ENCODE measurements at regions not wholly inside any gene's neighbourhood (a gene's known extent, or its start where the extent isn't known, plus 50 kb on each side); places are given as distances from the start of the nearest gene placed in this dataset.

GRCh38 chr1:29827801-29828525 lies 591.6 kb downstream of the PTPRU start:
- no peak for DNase-seq (ENCODE audit: extremely low read depth in 1 of 2, low read depth in 1 of 2)

GRCh38 chr1:29827237-29827750 lies 591.0 kb downstream of the PTPRU start:
- DNase-seq (ENCODE audit: extremely low read depth in 1 of 2, low read depth in 1 of 2), result no peak

GRCh38 chr1:29826646-29827045 lies 590.3 kb downstream of the PTPRU start:
- DNase-seq (ENCODE audit: extremely low read depth in 1 of 2, low read depth in 1 of 2), result no peak

GRCh38 chr1:29825941-29826415 lies 589.7 kb downstream of the PTPRU start:
- no peak for DNase-seq (ENCODE audit: extremely low read depth in 1 of 2, low read depth in 1 of 2)

- no peak for DNase-seq (ENCODE audit: extremely low read depth in 1 of 2, low read depth in 1 of 2)
Measured at GRCh38 chr1:29825274-29825940, 589.1 kb downstream of the PTPRU start.

- no peak for DNase-seq (ENCODE audit: extremely low read depth in 1 of 2, low read depth in 1 of 2)
Measured at GRCh38 chr1:29824511-29825273, 588.4 kb downstream of the PTPRU start.

GRCh38 chr1:29824025-29824424 lies 587.7 kb downstream of the PTPRU start:
- DNase-seq (ENCODE audit: extremely low read depth in 1 of 2, low read depth in 1 of 2), result no peak

GRCh38 chr1:29823561-29823960 lies 587.2 kb downstream of the PTPRU start:
- no peak for DNase-seq (ENCODE audit: extremely low read depth in 1 of 2, low read depth in 1 of 2)

GRCh38 chr1:29821605-29822004 lies 585.3 kb downstream of the PTPRU start:
- DNase-seq (ENCODE audit: extremely low read depth in 1 of 2, low read depth in 1 of 2), result no peak

GRCh38 chr1:29820401-29820800 lies 584.1 kb downstream of the PTPRU start:
- DNase-seq (ENCODE audit: extremely low read depth in 1 of 2, low read depth in 1 of 2), result no peak

GRCh38 chr1:29812408-29813135 lies 576.2 kb downstream of the PTPRU start:
- no peak for DNase-seq (ENCODE audit: extremely low read depth in 1 of 2, low read depth in 1 of 2)

GRCh38 chr1:29811727-29812407 lies 575.5 kb downstream of the PTPRU start:
- DNase-seq (ENCODE audit: extremely low read depth in 1 of 2, low read depth in 1 of 2), result no peak

- no peak for DNase-seq (ENCODE audit: extremely low read depth in 1 of 2, low read depth in 1 of 2)
Measured at GRCh38 chr1:29811247-29811646, 574.9 kb downstream of the PTPRU start.

GRCh38 chr1:29810121-29811120 lies 574.1 kb downstream of the PTPRU start:
- no peak for DNase-seq (ENCODE audit: extremely low read depth in 1 of 2, low read depth in 1 of 2)

- no peak for DNase-seq (ENCODE audit: extremely low read depth in 1 of 2, low read depth in 1 of 2)
Measured at GRCh38 chr1:29809446-29810120, 573.3 kb downstream of the PTPRU start.

GRCh38 chr1:29808141-29808995 lies 572.0 kb downstream of the PTPRU start:
- DNase-seq (ENCODE audit: extremely low read depth in 1 of 2, low read depth in 1 of 2), result no peak

- DNase-seq (ENCODE audit: extremely low read depth in 1 of 2, low read depth in 1 of 2), result no peak
Measured at GRCh38 chr1:29807689-29808088, 571.4 kb downstream of the PTPRU start.

All from activated CD8-positive, alpha-beta memory T cell treated with anti-CD3 and anti-CD28 coated beads for 1 hour (primary cell).